Thyroid gland (tissue), 4 donors: ENCODE measurements at regions not wholly inside any gene's neighbourhood (a gene's known extent, or its start where the extent isn't known, plus 50 kb on each side); places are given as distances from the start of the nearest gene placed in this dataset.

ENCODE experiments used
- DNase-seq, 2 donors: peaks; one replicate each; pipeline ENCODE4 v3.0.0-alpha.2; 2019
- H3K27ac ChIP-seq, 3 donors: fragments of 200-600 bp; sonication (generic); 1 replicate in 2 of 3; 2 replicates in 1 of 3; pipeline ENCODE4 v1.5.1; 2016 to 2019; ENCODE audit warnings: mild to moderate bottlenecking in 1 of 3, moderate library complexity in 1 of 3
- H3K27me3 ChIP-seq: fragments of 200-600 bp; sonication (generic); one replicate; pipeline ENCODE4 v1.5.1; 2019
- H3K36me3 ChIP-seq, 2 donors: fragments of 200-600 bp; sonication (generic); one replicate each; pipeline ENCODE4 v1.5.1; 2016 to 2019
- H3K4me1 ChIP-seq, 2 donors: fragments of 200-600 bp; sonication (generic); one replicate each; pipeline ENCODE4 v1.5.1; 2017 to 2019
- H3K4me3 ChIP-seq, 3 donors: fragments of 200-600 bp; sonication (generic); replicated peaks in 1 of 3; 1 replicate in 2 of 3; 2 replicates in 1 of 3; pipeline ENCODE4 v1.5.1; 2016; ENCODE audit warnings: mild to moderate bottlenecking in 1 of 3
- H3K9me3 ChIP-seq: fragments of 200-600 bp; sonication (generic); one replicate; pipeline ENCODE4 v1.5.1; 2017
- CTCF ChIP-seq, 6 experiments: fragments of 200-600 bp in 3 of 6; fragments of 450-650 bp in 3 of 6; sonication (generic) in 3 of 6; IDR thresholded peaks; one replicate each; pipeline ENCODE4 v1.5.1; 2016 to 2019; ENCODE audit warnings: antibody characterized with exemption in 6 of 6, mild to moderate bottlenecking in 2 of 6, inconsistent platforms in 1 of 6, moderate library complexity in 1 of 6
- POLR2A ChIP-seq, 2 donors: fragments of 450-650 bp; IDR thresholded peaks; one replicate each; pipeline ENCODE4 v1.6.1; 2017; ENCODE audit warnings: antibody characterized with exemption in 2 of 2, mild to moderate bottlenecking in 2 of 2, moderate library complexity in 1 of 2
- WGBS, 2 donors: methylation state at CpG; one replicate each; pipeline ENCODE4 v1.1.5; 2017; 5-methylcytosine and 5-hydroxymethylcytosine counted together
- intact Hi-C: fragments of 100-400 bp; cut with DNase I; formaldehyde crosslinking; loops from one replicate; pipeline ENCODE4 v1.15.1; 2023

DNA sequence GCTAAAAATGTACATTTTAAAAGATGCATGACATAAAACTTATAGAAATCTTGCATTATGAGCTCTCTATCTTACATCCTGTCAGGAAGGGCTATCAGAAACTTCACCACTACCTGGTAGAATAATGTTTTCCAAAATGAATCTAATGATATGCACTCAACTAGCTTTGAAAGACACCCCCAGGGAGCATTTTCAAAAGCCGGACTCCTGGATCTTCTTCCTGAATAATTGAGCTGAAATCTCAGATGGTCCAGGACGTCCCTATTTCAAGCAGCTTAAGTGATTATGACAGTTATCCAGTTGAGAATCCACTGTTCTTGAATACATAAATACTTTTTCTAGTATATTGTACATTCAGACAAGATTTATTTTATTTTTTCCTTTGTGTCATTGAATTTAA lies 200.6 kb upstream of the MGAT4C start:
- Histone ChIP-seq H3K36me3 (no peaks in the 10 kb centered on the region), H3K9me3 (no peaks in the 10 kb centered on the region), H3K4me3 (no peak overlapping the region), H3K27me3 (no peaks in the 10 kb centered on the region), H3K27ac (no peak overlapping the region), H3K4me1 (no peaks in the 10 kb centered on the region)
- TF ChIP-seq POLR2A (IDR thresholded peaks at IDR 0.05) (no peak), CTCF (IDR thresholded peaks at IDR 0.05) (no peak)
- intact Hi-C loops: no loop called here
- no peak for DNase-seq
- WGBS, 2 donors: 76 to 77% methylated on average over 2 of the region's 2 CpGs

GRCh38 chr12:86456241-86456640 lies 200.1 kb upstream of the MGAT4C start:
- no peaks in the 10 kb centered on the region for H3K36me3 ChIP-seq
- no peaks in the 10 kb centered on the region for H3K9me3 ChIP-seq
- DNase-seq: no peak
- no peaks in the 10 kb centered on the region for H3K27me3 ChIP-seq
- TF ChIP-seq CTCF (IDR thresholded peaks at IDR 0.05): no peak
- TF ChIP-seq POLR2A (IDR thresholded peaks at IDR 0.05): no peak
- no peak overlapping the region for H3K4me3 ChIP-seq
- no peak overlapping the region for H3K27ac ChIP-seq
- intact Hi-C loops: no loop called here
- H3K4me1 ChIP-seq: no peaks in the 10 kb centered on the region
- 88 to 94% methylated on average over 3 of the region's 3 CpGs for WGBS, 2 donors

GRCh38 chr12:86445356-86445755 lies 189.2 kb upstream of the MGAT4C start:
- no peaks in the 10 kb centered on the region for H3K4me1 ChIP-seq
- no peak for DNase-seq
- H3K36me3 ChIP-seq: no peaks in the 10 kb centered on the region
- H3K4me3 ChIP-seq: no peak overlapping the region
- H3K9me3 ChIP-seq: no peaks in the 10 kb centered on the region
- TF ChIP-seq CTCF (IDR thresholded peaks at IDR 0.05): no peak
- TF ChIP-seq POLR2A (IDR thresholded peaks at IDR 0.05): no peak
- H3K27ac ChIP-seq: no peak overlapping the region
- 83 to 84% methylated on average over 5 of the region's 5 CpGs for WGBS, 2 donors
- no peaks in the 10 kb centered on the region for H3K27me3 ChIP-seq
- intact Hi-C loops: no loop called here

GRCh38 chr12:86435053-86435452 lies 178.9 kb upstream of the MGAT4C start:
- H3K4me1 ChIP-seq: no peaks in the 10 kb centered on the region
- H3K27me3 ChIP-seq: no peaks in the 10 kb centered on the region
- H3K27ac ChIP-seq: no peak overlapping the region
- no peak for DNase-seq
- WGBS, 2 donors: 17 to 26% methylated on average over 1 of the region's 1 CpG
- no peaks in the 10 kb centered on the region for H3K9me3 ChIP-seq
- intact Hi-C loops: no loop called here
- H3K4me3 ChIP-seq: no peak overlapping the region
- H3K36me3 ChIP-seq: no peaks in the 10 kb centered on the region
- TF ChIP-seq CTCF (IDR thresholded peaks at IDR 0.05): no peak

DNA sequence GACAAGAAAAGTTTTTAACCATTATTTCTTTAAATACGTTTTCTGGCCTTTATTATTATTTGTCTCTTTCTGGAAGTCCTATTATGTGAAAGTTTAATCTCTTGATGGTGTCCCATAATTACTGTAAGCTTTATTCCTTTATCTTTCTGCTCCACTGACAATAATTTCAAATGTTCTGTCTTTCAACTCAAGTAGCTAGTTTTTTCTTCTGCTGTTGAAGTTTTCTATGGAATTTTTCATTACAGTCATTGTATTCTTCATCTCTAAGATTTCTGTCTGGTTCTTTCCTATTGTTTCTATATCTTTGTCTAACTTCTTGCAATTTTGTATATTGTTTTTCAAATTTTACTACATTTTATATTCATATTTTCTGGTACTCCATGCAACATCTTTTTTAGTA lies 173.6 kb upstream of the MGAT4C start:
- Histone ChIP-seq H3K36me3 (no peaks in the 10 kb centered on the region), H3K27ac (no peak overlapping the region), H3K4me3 (no peak overlapping the region), H3K4me1 (no peaks in the 10 kb centered on the region), H3K27me3 (no peaks in the 10 kb centered on the region), H3K9me3 (no peaks in the 10 kb centered on the region)
- no peak for DNase-seq
- no peak for TF ChIP-seq CTCF (IDR thresholded peaks at IDR 0.05)
- TF ChIP-seq POLR2A (IDR thresholded peaks at IDR 0.05): no peak
- intact Hi-C loops: no loop called here
- 79 to 85% methylated on average over 1 of the region's 1 CpG for WGBS, 2 donors
